Progenitor cell of endocrine pancreas (in vitro differentiated cells): ENCODE measurements at regions not wholly inside any gene's neighbourhood (a gene's known extent, or its start where the extent isn't known, plus 50 kb on each side); places are given as distances from the start of the nearest gene placed in this dataset.

Experiments
- DNase-seq: peaks from one replicate; pipeline ENCODE4 v3.0.0; 2021; ENCODE audit warnings: low spot score; ENCODE audit not compliant: unreplicated experiment
- H3K27ac Mint-ChIP-seq: 2 replicates; pipeline ENCODE4 v1.8.0; 2021; ENCODE audit warnings: mild to moderate bottlenecking, moderate library complexity, mixed read lengths
- H3K27me3 Mint-ChIP-seq: 2 replicates; pipeline ENCODE4 v1.8.0; 2021; ENCODE audit warnings: mixed read lengths
- H3K36me3 Mint-ChIP-seq: 2 replicates; pipeline ENCODE4 v1.8.0; 2022; ENCODE audit warnings: mixed read lengths; ENCODE audit not compliant: insufficient read depth
- H3K4me1 Mint-ChIP-seq: 2 replicates; pipeline ENCODE4 v1.8.0; 2021; ENCODE audit warnings: low read depth, mixed read lengths
- H3K4me3 Mint-ChIP-seq: 2 replicates; pipeline ENCODE4 v1.8.0; 2021; ENCODE audit warnings: low read depth, mild to moderate bottlenecking, moderate library complexity, mixed read lengths
- H3K9me3 Mint-ChIP-seq: 2 replicates; pipeline ENCODE4 v1.8.0; 2021; ENCODE audit warnings: low read depth, mixed read lengths
- TF ChIP-seq, protein P1 (sequence below): fragments of 200-600 bp; sonication (generic); IDR thresholded peaks from one replicate; pipeline ENCODE4 v1.5.0; 2021; ENCODE audit warnings: antibody characterized with exemption, mild to moderate bottlenecking; ENCODE audit not compliant: unreplicated experiment

DNA sequence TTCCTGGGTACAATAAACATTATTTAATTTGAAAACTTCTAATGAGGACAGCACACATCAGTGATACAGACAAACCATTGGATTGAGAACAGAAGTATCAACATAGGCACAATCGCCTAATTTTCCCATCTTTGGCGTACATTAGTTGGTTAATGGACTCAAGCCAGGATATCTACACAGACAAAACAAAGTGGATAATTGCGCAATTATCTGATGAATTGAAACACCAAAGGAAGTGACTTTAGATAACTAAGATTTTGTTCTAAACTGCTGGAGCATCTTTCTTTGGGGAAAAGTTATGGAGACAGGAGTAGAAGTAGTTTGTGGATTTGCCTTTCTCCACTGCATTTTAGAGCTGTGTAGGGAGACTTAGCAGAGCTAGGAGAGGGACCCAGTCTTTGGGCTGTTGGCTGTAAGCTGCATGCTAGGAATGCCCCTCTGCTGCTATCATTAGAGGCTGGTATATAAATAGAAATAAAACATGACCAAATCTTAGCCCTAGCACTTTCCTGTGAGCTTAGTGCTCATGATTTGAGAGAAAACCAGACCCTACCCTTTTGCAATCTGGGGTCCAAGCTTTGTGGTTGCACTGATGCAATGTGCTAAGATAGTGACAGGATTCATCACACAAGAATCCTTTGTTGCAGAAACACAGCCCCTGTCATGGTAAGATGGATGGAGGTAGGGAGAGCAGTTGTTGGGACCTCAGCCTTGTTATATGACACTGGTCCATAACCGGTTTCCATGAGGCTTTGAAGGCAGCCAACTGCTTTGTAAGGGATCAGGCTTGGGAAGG is 264.5 kb upstream of the PIK3C3 start:
- H3K27me3 Mint-ChIP-seq = no peaks in the 10 kb centered on the region
- no peaks in the 10 kb centered on the region for H3K9me3 Mint-ChIP-seq
- peaks cover 10% of the 10 kb centered on the region for H3K4me1 Mint-ChIP-seq
- no peaks in the 10 kb centered on the region for H3K36me3 Mint-ChIP-seq
- TF ChIP-seq, protein P1, sequence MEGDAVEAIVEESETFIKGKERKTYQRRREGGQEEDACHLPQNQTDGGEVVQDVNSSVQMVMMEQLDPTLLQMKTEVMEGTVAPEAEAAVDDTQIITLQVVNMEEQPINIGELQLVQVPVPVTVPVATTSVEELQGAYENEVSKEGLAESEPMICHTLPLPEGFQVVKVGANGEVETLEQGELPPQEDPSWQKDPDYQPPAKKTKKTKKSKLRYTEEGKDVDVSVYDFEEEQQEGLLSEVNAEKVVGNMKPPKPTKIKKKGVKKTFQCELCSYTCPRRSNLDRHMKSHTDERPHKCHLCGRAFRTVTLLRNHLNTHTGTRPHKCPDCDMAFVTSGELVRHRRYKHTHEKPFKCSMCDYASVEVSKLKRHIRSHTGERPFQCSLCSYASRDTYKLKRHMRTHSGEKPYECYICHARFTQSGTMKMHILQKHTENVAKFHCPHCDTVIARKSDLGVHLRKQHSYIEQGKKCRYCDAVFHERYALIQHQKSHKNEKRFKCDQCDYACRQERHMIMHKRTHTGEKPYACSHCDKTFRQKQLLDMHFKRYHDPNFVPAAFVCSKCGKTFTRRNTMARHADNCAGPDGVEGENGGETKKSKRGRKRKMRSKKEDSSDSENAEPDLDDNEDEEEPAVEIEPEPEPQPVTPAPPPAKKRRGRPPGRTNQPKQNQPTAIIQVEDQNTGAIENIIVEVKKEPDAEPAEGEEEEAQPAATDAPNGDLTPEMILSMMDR = no peak
- no peak for DNase-seq
- H3K4me3 Mint-ChIP-seq = no peak overlapping the region
- no peak overlapping the region for H3K27ac Mint-ChIP-seq

DNA sequence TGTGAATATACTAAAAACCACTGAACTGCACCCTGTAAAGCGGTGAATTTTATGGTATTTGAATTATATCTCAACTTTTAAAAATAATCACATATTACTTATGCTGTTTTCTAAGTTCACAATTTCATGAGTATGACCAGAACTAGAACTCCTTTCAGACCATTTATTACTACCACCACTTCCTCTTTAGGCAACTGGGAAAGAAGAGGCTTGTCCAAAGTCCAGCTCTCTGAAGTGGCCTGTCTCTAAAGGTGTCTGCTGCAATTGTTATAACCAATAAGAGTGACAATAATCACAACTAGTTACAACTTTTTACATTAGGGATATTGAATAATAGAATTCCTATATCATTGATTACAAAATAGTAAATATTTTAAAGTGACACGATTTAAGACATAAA is 267.9 kb upstream of the PIK3C3 start:
- no peaks in the 10 kb centered on the region for H3K4me1 Mint-ChIP-seq
- no peak overlapping the region for H3K4me3 Mint-ChIP-seq
- TF ChIP-seq, protein P1 = no peak
- H3K9me3 Mint-ChIP-seq = peaks cover 3% of the 10 kb centered on the region
- H3K27ac Mint-ChIP-seq = no peak overlapping the region
- H3K36me3 Mint-ChIP-seq = no peaks in the 10 kb centered on the region
- no peak for DNase-seq
- H3K27me3 Mint-ChIP-seq = no peaks in the 10 kb centered on the region

DNA sequence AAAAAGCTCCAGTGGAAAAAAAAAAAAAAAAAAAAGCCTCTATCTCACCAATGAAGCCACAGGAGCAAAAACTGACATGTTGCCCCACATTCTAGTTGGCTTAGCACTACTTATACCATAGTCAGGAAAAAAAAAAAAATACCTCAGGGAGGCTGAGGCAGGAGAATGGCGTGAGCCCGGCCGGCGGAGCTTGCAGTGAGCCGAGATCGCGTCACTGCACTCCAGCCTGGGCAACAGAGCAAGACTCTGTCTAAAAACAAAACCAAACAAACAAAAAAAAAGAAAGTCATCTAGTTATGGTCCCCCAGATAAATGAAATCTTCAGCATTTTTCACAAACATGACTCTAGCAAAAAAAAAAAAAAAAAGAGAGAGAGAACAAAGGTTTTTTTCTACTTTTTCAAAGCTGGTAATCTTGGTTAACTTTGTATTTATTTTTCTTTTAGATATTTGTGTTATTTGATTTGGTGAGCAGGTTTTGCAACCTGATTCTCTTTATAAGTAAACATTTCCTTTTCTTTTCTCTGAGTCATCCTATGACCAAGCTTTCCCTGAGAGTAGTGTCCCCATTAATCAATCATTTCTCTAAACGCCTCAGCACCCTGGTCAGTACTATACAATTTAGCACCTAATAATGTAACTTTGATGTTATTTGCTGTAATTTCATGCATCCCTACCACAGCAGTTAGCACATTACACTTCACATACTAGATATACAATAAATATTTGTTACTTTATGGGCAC is 273.7 kb upstream of the PIK3C3 start:
- Mint-ChIP-seq H3K27ac (no peak overlapping the region), H3K4me1 (peaks cover 4% of the 10 kb centered on the region), H3K4me3 (no peak overlapping the region), H3K36me3 (no peaks in the 10 kb centered on the region), H3K27me3 (no peaks in the 10 kb centered on the region), H3K9me3 (peaks cover 3% of the 10 kb centered on the region)
- no peak for DNase-seq
- TF ChIP-seq, protein P1 = no peak

DNA sequence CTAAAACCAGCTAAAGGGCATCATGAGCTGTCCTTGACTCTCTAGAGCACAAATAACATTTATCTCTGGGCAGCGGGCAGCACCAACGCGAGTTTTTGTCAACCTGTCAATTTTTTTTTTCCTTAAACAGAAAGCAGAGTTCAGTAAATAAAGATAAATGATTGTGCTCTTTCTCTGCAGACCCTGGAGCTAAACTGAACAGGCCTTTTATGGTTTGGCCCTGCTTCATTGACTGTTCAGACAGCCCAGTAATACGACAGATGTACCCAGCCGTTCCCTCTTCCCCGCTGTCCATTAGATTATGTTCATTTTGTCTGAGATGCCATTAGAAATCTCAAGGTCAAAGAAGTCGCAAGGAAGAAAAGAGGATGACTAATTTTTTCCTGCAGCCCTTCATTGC is 280.5 kb upstream of the PIK3C3 start:
- Mint-ChIP-seq H3K27ac (peak overlapping the region; percentile 25), H3K36me3 (no peaks in the 10 kb centered on the region), H3K27me3 (peaks cover 2% of the 10 kb centered on the region), H3K9me3 (peaks cover 11% of the 10 kb centered on the region), H3K4me1 (peaks cover 24% of the 10 kb centered on the region), H3K4me3 (no peak overlapping the region)
- no peak for DNase-seq
- TF ChIP-seq, protein P1 = no peak

DNA sequence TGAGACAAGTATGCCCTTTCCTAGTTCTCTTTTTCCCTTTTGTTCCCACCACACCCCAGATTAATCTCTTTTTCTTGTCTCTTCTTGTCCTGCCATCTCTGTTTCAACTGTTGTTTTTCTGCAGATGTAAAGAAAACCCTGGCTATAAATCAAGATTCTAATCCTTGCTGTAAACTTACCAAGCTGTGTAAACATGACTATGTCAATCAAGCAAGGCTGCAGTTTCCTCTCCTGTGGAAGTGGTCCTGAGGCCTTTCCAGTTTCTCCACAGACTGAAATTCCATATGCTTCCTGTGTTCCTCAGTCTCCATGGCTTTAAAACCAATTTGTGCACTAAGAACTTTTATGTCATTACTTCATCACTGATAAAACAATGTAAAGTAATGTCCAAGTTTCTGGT is 288.8 kb upstream of the PIK3C3 start:
- TF ChIP-seq, protein P1 = no peak

More for the DNA sequence above, 288.8 kb upstream of the PIK3C3 start:
- Mint-ChIP-seq H3K36me3 (peaks cover 3% of the 10 kb centered on the region), H3K27ac (no peak overlapping the region), H3K4me1 (peaks cover 5% of the 10 kb centered on the region), H3K9me3 (peaks cover 11% of the 10 kb centered on the region), H3K27me3 (peaks cover 2% of the 10 kb centered on the region), H3K4me3 (no peak overlapping the region)
- DNase-seq = no peak
